Left ventricle myocardium inferior (tissue), 1 donor: ENCODE measurements at regions not wholly inside any gene's neighbourhood (a gene's known extent, or its start where the extent isn't known, plus 50 kb on each side); places are given as distances from the start of the nearest gene placed in this dataset.

Source experiments
- DNase-seq: peaks from one replicate; pipeline ENCODE4 v3.0.0-alpha.2; 2020
- H3K27ac ChIP-seq: fragments of 200-600 bp; replicated peaks from 2 replicates; pipeline ENCODE4 v1.8.0; 2021
- H3K27me3 ChIP-seq: fragments of 200-600 bp; 2 replicates; pipeline ENCODE4 v1.8.0; 2021; ENCODE audit warnings: low read depth
- H3K36me3 ChIP-seq: fragments of 200-600 bp; 2 replicates; pipeline ENCODE4 v1.8.0; 2021
- H3K4me1 ChIP-seq: fragments of 200-600 bp; 2 replicates; pipeline ENCODE4 v1.8.0; 2021
- H3K4me3 ChIP-seq: fragments of 200-600 bp; 2 replicates; pipeline ENCODE4 v1.8.0; 2021; ENCODE audit warnings: mild to moderate bottlenecking, moderate library complexity
- H3K9me3 ChIP-seq: fragments of 200-600 bp; replicated peaks from 2 replicates; pipeline ENCODE4 v1.8.0; 2021
- intact Hi-C: fragments of 100-400 bp; cut with micrococcal nuclease; formaldehyde crosslinking; loops from one replicate; pipeline ENCODE4 v1.11.0; 2022
- TF ChIP-seq, protein P1 (sequence below): fragments of 200-600 bp; IDR thresholded peaks from 2 replicates; pipeline ENCODE4 v1.8.0; 2021; ENCODE audit warnings: antibody characterized with exemption, mild to moderate bottlenecking, borderline replicate concordance
- donor health status: DM: no; HTN: yes; CAD: no; lungs with severe emphysema.

DNA sequence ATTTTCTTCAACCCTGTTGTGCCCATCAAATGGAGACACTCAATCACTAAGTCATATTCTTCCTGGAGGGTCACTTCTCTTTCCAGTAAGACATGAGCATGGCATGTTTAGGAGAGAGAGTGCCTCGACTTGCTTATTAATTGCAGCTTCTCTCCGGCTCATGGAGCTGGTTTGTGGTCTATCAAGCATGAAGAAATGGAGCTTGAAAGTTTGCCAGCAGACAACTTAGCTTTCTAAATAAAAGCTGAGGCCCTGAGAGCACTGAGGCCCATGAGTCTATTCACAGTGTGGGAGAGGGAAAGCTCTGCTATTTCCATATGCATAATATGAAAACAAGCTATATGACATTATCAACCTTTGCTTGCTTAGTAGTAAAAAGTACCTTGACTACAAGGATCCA lies 378.5 kb downstream of the FGF9 start:
- intact Hi-C loops: no loop called here
- DNase-seq: no peak
- TF ChIP-seq, protein P1, sequence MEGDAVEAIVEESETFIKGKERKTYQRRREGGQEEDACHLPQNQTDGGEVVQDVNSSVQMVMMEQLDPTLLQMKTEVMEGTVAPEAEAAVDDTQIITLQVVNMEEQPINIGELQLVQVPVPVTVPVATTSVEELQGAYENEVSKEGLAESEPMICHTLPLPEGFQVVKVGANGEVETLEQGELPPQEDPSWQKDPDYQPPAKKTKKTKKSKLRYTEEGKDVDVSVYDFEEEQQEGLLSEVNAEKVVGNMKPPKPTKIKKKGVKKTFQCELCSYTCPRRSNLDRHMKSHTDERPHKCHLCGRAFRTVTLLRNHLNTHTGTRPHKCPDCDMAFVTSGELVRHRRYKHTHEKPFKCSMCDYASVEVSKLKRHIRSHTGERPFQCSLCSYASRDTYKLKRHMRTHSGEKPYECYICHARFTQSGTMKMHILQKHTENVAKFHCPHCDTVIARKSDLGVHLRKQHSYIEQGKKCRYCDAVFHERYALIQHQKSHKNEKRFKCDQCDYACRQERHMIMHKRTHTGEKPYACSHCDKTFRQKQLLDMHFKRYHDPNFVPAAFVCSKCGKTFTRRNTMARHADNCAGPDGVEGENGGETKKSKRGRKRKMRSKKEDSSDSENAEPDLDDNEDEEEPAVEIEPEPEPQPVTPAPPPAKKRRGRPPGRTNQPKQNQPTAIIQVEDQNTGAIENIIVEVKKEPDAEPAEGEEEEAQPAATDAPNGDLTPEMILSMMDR: no peak
- Histone ChIP-seq H3K4me3 (no peak overlapping the region), H3K27me3 (peaks cover 6% of the 10 kb centered on the region), H3K9me3 (no peaks in the 10 kb centered on the region), H3K4me1 (no peaks in the 10 kb centered on the region), H3K27ac (no peak overlapping the region), H3K36me3 (no peaks in the 10 kb centered on the region)

DNA sequence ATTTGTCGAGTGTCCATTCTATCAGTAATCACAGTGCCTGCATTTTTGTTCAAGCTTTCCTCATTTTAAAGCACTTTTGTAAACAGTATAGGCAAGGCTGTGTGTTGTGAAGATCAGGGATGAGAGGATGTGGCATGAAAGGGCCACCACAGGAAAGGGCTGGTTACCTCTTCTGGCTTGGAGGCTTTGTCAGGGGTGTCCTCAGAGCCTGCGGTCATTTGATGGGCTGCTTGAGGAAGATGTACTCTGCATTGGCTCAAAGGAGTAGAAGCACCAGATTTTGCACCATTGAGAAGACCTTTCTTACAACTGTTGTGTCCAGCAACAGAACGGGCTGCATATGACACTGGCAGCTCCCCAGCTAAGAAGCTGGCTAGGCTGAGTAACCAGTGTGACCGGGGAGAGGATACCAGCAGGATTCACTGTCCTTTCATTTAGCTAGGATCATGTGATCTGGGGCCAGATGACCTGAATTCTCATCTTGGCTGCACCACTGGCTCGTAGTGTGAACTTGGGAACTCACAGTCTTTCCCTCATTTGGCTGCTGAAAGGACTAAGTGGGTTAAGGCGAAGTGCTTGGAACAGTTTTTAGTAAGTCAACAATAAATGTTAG lies 380.2 kb downstream of the FGF9 start:
- intact Hi-C loops: no loop called here
- TF ChIP-seq, protein P1: no peak
- no peaks in the 10 kb centered on the region for H3K36me3 ChIP-seq

DNA sequence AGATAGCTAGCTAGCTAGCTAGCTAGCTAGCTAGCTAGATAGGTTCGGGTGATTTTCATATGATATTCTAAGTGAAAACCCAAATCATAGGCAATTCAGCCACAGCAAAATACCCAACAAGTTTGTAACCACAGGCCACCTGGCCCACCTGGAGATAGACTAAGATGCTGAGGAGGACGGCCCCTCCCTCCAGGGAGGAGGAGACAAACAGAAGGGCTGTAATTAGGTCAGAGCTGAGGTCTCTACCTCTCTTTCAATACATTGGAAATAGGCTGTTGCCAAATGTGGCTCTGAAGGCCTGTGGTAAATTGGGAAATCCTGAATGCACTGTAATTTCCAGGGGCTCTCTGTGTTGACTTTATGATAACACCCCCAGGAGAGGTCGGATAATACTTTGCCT lies 382.2 kb downstream of the FGF9 start:
- Histone ChIP-seq H3K36me3 (no peaks in the 10 kb centered on the region), H3K27me3 (no peaks in the 10 kb centered on the region), H3K9me3 (no peaks in the 10 kb centered on the region), H3K4me1 (no peaks in the 10 kb centered on the region), H3K4me3 (no peak overlapping the region), H3K27ac (no peak overlapping the region)
- TF ChIP-seq, protein P1: no peak
- intact Hi-C loops: no loop called here
- DNase-seq: no peak

More for the DNA sequence above, 380.2 kb downstream of the FGF9 start:
- Histone ChIP-seq H3K4me3 (no peak overlapping the region), H3K27me3 (no peaks in the 10 kb centered on the region), H3K9me3 (no peaks in the 10 kb centered on the region), H3K27ac (no peak overlapping the region), H3K4me1 (no peaks in the 10 kb centered on the region)
- DNase-seq: no peak

DNA sequence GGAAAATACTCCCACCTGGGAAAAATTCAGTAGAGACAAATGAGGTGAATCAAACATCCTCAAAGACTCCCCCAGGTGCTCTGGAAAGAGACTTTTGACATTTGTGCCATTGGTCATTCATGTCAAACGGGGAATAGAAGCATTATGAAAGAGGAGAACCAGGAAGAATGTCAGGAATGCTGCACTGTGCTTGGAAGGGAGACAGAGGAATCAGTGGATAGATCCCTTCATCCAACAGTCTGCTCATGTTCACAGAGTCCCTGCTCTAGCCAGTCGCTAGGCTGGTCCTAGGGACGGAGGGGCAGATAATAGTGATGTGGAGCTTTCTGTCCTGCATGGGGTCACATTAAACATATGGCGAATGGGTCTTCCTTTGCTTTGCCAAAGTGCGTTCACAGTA lies 384.4 kb downstream of the FGF9 start:
- H3K9me3 ChIP-seq: no peaks in the 10 kb centered on the region
- DNase-seq: no peak
- intact Hi-C loops: no loop called here

DNA sequence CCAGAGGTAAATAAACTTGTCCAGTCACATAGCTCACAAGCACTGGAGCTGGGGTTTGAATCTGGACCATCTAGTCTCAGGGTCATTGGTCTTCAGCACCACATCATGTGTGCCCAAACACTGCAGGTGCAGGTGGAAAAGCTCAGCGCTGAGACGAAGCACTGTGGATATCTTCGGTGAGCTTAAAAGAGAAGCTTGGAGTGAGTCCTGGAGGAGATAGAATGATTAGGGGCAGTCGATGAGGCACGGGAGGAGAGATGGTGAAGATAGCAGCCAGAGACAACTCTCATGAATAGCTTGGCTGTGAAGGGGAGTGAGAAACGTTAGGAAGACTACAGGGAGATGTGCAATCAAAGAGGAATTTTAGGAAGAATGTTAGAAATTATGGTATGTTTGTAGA lies 389.3 kb downstream of the FGF9 start:
- H3K4me1 ChIP-seq: no peaks in the 10 kb centered on the region
- intact Hi-C loops: no loop called here
- H3K4me3 ChIP-seq: no peak overlapping the region
- no peak for DNase-seq
- TF ChIP-seq, protein P1: no peak
- H3K36me3 ChIP-seq: no peaks in the 10 kb centered on the region
- H3K9me3 ChIP-seq: no peaks in the 10 kb centered on the region
- H3K27ac ChIP-seq: no peak overlapping the region
- H3K27me3 ChIP-seq: no peaks in the 10 kb centered on the region

More for the DNA sequence above, 384.4 kb downstream of the FGF9 start:
- no peak overlapping the region for H3K27ac ChIP-seq
- no peak overlapping the region for H3K4me3 ChIP-seq
- H3K27me3 ChIP-seq: no peaks in the 10 kb centered on the region
- no peaks in the 10 kb centered on the region for H3K36me3 ChIP-seq
- TF ChIP-seq, protein P1: no peak
- no peaks in the 10 kb centered on the region for H3K4me1 ChIP-seq
